GM13976 (cell line): ENCODE measurements at regions not wholly inside any gene's neighbourhood (a gene's known extent, or its start where the extent isn't known, plus 50 kb on each side); places are given as distances from the start of the nearest gene placed in this dataset.
"Not testable (repeated sequence)": the region's sequence is repeated elsewhere in the genome, so short reads cannot be mapped to it uniquely, and the experiment has no call there.

ENCODE experiments used
- DNase-seq: peaks from one replicate; pipeline ENCODE4 v3.0.0; 2012; ENCODE audit warnings: low spot score
- CTCF ChIP-seq: IDR thresholded peaks from 2 replicates; pipeline ENCODE4 v1.5.1; 2012; ENCODE audit warnings: borderline replicate concordance, mild to moderate bottlenecking; ENCODE audit not compliant: insufficient read depth; ENCODE audit errors: extremely low read depth, missing control alignments, control extremely low read depth
- in situ Hi-C: fragments of 300-500 bp; cut with MboI; formaldehyde crosslinking; loops from one replicate; pipeline ENCODE4 v1.12.0; 2022; ENCODE audit warnings: low sequenced_read_pairs, mixed read lengths, inconsistent platforms; ENCODE audit not compliant: unreplicated experiment

GRCh38 chr16:59342669-59343068 is 608.6 kb upstream of the GOT2 start:
- DNase-seq = no peak
- in situ Hi-C loops = no loop called here
- TF ChIP-seq CTCF = no peak

DNA sequence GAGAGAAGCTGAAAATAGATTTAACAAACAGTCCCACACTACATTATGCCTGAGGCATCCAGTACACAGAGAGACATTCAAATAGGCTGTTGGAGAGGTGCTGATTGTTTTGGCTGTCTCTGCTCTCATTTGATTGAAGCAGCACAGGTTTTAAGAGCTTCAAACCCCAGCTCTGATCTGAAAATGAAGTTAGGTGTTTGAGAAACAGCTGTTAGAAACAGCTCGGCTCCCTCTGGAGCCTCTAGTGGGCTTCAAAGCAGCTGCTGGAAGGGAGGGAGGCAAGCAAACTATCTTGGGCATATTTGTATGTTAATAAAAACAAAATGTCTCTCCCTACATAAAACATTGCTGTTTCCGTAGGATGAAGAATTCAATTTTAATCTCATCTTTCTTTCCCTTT is 607.3 kb upstream of the GOT2 start:
- in situ Hi-C loops = no loop called here
- DNase-seq = no peak
- TF ChIP-seq CTCF = no peak

DNA sequence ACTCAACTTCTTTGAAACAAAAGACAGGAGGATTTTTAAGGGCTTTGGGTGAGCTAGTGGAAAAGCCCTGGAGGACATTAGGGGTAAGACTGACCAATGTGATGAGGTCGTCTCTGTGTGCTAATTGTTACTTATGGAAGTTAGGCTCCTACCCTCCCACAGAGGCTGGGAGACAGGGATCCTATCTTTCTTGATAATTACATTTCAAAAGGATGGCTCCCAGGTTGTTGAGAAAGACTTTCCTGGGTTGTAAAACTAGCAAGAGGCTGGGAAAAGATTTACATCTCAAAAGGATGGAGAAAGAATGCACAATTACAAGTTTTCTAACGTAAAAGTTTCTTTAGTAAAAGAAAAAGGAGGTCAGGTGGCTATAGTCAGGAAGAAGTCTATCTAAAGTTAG is 605.8 kb upstream of the GOT2 start:
- in situ Hi-C loops = no loop called here
- no peak for TF ChIP-seq CTCF
- no peak for DNase-seq

GRCh38 chr16:59336136-59336695 is 602.1 kb upstream of the GOT2 start:
- no peak for DNase-seq
- in situ Hi-C loops = no loop called here
- no peak for TF ChIP-seq CTCF

DNA sequence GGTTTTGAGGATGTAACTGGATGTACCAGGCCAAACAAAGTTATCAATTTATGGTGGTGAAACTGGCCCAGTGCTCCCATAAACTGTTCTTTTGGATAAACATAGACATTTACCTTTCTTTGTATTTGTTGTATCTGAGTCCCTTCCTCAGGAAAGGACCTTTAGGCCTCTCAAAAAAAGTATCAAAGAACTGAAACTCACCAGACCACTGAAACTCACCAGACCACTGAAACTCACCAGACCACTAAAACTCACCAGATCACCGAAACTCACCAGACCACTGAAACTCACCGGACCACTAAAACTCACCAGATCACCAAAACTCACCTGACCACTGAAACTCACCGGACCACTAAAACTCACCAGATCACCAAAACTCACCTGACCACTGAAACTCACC is 597.6 kb upstream of the GOT2 start:
- in situ Hi-C loops, DNase-seq: not testable (repeated sequence)

- in situ Hi-C loops = no loop called here
- DNase-seq = no peak
- no peak for TF ChIP-seq CTCF
These were observed 596.0 kb upstream of the GOT2 start for GRCh38 chr16:59330019-59330670.

GRCh38 chr16:59328961-59329360 is 594.8 kb upstream of the GOT2 start:
- in situ Hi-C loops = no loop called here
- TF ChIP-seq CTCF = no peak
- no peak for DNase-seq
